NOMO-1 treated with dmso at 0.1 percent for 144 hours (cell line): ENCODE measurements at regions not wholly inside any gene's neighbourhood (a gene's known extent, or its start where the extent isn't known, plus 50 kb on each side); places are given as distances from the start of the nearest gene placed in this dataset.

Source experiments
- DNase-seq: peaks from one replicate; lab custom pipeline; 2025; ENCODE audit not compliant: unreplicated experiment; lab: John Stamatoyannopoulos, UW

DNA sequence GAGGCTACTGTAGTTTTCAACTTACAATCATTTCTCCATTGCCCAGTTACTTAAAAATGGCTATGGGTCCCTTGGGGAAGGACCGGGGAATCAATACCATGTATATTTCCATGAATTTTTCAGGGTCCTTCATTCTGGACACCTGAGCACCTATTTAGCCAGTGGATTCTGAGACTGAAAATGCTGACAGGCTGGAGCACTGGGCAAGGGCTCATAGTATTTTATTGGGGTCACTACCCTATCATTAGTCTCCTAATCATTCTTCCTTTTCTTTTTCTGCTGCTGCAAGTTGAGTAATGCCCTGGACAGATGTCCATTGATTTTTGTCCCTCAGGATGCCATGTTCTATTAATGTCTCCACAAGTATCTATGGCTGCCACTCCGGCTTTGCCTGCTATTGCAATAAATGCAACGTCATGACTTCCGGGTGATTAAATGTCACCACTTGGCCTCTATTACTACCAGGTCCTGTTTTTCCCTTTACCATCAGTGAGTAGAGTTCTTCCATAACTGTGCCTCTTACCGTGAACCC lies 279.3 kb upstream of the FBXL7 start:
- no peak for DNase-seq

DNA sequence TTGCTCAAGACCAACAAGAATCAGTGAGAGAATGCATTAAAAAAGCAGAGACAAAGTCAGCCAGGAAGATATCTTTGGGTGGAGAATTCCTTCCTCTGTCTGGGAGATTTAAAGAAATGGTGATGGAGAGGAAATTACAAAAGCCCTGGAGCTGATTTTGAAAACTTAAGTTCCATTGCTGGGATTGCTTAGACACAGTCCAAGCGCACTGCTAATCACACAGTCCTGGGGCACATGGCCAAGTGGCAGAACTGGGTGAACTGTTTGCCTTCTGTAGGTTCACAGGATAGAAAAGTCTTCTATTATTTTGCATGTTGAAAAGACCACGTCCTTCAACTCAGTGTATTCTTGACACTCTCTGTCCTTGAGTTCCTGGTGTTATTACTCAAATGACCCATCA lies 284.9 kb upstream of the FBXL7 start:
- DNase-seq: no peak

DNA sequence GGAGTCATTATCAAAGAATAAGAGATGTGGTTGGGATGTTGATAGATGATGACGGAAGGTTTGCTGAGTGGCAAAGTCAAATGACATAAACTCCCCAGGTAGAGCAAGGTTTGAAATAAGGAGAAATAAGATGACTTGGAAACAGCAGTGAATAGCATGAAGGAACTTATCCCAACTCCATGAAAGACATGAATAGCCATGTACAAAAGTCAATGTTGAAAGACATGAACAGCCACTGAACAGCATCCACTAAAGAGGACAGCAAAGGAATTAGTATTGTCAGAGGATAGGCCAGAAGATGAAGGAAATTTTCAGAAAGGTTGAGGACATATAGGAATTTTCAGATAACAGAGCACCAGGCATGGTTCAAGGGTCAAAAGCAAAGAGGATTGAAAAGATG lies 286.0 kb upstream of the FBXL7 start:
- DNase-seq: no peak

DNA sequence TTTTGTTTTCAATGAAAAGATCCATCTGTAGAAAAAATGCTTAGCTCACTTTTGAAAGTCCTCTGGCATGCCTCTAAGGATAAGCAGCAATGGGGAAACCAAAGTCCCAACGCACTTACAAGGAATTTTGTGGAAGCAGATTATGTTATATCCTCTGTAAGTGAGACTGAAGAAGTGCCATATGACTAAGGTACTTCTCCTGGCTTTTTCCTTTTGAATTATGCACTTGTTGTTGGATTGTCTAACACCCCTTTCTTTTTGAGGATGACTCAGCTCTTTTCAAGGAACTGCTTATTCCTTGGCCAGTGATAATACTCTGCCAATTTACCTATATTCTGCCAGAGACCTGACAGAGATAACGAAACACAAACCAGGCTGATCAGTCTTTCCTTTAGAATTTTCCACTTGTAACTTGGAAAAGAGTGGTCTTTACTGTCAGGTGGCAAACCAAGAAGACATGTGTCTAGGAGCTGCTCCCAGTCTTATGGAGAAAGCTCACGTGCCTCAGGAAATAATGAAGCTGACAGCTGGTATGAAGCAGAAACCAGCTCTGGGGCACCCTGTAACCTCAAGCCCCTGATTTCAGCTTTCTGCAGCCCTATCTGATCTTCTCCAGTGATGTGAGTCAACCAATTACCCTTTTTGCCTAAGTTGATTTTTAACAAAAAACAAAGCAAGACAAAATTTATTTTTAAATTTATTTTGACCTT lies 290.8 kb upstream of the FBXL7 start:
- DNase-seq: no peak

DNA sequence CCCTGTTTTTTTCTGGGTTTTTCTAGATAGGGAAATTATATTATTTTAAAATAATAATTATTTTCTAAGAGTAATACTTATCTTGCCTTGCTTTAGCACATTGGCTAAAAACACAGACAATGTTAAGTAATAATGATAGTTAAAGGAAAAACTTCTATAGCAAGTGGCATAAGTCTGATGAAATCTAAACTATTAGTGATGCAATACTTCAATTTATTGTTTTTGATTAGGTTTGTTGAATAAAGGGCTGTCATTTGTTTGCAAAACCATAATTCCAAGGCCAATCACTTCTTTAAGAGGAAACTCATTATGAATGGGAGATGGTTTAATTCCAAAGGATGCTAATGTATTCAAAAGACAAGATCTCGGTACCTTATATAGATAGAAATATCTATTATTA lies 293.8 kb upstream of the FBXL7 start:
- DNase-seq: no peak

DNA sequence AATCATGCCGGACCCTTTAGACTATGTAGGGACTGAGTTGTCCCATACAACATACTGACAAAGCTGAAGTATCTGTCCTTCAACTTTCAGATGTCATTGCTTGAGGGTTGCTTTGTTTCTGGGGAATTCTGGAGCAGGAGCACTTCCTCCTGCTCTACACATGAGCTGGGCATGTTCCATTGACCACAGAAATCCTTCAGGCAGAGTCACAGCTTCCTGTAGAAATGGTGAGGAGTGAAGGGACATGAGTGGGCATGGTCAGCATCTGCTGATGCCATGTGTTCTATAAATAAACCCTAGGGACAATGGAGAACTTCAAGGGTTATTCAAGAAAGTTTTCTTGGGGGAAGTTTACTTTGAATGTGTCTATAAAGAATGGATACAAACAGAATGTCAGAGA lies 296.6 kb upstream of the FBXL7 start:
- no peak for DNase-seq

DNA sequence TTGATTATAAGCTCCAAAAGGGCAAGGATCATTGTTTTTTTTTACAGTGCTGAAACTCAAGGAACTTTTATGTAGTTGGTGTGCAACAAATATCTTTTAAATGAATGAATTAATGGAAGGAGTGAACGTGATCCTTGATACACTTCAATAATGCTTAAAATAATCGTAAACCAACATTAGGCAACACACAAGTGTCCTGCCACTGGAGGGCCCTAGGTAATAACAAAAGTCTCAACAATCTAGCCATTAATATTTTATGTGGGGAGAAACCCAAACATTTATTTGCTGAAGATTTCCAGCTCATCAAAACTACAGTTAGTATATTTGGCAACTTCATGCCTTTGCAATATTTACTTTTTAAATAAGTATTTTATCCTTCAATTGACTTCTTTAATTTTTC lies 309.0 kb upstream of the FBXL7 start:
- no peak for DNase-seq

DNA sequence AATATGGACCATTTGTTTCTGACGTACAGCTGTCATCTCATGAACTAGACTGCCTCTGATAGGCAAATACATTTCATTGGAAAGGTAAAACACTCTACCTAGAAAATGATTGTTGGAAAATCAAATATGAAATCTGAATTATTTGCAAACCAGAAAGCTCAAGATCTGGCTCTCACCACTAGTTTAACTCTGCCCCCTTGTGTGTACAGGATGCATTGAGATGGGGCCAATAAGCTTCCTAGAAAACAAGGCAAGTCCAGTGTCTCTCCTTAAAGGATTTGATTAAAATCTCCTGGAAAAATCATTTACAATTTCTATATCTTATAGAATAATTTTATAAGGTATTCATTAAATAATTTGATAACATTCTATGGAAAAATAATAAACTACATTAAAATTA lies 311.9 kb upstream of the ANKH start:
- DNase-seq: no peak

DNA sequence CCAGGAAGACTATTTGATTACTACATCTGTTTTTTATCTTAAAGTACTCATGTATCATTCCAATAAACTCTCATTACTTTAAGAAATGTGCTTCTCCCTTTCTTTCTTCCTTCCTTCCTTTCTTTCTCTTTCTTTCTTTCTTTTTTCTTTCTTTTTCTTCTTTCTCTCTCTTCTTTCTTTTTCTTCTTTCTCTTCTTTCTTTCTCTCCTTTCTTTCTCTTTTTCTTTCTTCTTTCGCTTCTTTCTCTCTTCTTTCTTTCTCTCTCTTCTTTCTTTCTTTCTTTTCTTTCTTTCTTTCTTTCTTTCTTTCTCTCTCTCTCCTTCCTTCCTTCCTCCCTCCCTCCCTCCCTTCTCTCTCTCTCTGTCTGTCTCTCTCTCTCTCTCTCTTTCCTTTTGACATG lies 298.6 kb upstream of the ANKH start:
- DNase-seq: no peak

DNA sequence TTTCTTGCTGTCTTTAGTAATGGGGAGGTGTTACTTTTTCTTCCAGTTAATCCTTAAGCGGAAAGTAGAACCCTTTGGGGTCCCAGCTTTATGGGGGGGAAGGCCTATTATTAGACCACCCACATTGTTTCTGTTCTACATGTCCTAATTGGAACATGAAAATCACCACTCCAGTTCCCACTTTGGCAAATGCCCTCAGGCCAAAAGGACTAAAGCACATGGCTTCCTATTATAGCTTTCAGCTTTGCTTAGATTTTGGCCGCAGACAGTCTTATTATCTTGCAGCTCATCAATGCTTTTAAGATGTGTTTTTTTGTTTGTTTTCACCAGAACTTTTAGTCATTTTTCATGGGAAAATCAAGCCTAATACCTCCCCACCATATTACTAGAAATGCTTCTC lies 296.8 kb upstream of the ANKH start:
- no peak for DNase-seq

DNA sequence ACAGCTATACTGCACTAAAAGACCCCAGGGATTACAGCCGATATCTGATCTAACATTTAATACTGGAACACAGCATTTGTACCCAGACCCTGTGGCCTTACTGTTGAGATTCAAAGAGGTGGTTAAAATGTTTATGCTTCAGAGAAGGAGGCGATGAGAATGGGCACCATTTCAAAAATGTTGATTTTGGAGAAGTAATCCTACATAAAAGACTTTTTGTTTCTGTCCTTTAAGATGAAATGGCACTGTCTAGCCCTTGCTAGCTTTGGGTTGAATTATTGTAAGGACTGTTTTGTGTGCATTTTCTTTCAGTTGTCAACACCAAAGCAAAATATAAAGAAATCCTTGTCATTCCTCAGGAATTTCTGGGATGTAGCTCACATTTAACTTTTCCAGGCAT lies 288.5 kb upstream of the ANKH start:
- DNase-seq: no peak

DNA sequence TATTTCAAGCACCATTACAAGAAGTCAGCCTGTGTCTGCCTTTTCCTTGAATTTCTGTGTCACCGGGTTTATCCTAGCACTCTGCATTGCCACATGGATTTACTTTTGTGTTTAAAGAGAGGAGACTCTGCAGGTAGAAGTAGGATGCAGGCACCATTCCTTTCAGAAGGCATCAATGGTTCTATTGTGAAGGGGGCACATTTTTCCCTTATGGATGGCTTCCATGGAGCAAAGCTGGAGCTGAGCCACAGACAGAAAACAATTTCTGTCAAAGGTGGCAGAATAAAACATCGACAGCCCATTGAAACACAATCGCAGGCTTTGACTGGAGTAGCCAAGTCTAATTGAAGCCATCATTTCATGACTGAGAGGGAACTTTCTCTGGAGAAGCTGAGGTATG lies 288.0 kb upstream of the ANKH start:
- no peak for DNase-seq

DNA sequence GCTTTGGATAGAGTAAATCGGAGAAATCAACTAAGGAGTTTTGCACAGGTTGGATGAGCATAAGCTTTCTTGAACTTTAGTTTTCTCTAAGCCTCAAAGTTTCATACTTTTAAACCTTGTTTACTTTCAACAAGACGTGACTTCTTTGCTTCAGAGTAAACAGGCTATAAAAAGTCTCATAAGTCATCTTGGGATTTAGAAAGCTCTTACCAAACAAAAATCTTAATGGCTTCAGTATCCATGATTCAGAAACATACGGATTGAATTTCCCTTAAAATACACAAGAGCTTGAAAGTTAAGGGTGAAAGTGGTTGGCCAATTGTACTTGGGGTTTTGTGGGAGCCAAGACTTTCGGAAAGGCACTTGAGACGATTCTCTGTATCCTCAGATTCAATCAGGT lies 270.9 kb upstream of the ANKH start:
- no peak for DNase-seq

DNA sequence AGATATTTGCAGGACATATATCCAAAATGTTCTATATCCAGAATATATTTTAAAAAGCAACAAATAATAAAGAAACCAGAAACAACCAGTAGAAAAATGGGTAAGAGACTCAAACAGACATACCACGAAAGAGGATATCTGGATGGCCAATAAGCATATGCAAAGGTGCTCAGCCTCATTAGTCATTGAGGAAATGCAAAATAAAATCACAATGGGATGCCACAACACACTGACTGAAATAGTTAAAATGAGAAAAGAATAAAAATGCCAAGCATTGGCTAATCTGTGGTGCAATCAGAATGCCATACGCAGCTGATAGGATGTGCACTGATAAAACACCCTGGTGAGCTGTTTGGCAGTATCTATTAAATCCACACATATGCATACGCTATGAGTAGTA lies 265.8 kb upstream of the ANKH start:
- no peak for DNase-seq

DNA sequence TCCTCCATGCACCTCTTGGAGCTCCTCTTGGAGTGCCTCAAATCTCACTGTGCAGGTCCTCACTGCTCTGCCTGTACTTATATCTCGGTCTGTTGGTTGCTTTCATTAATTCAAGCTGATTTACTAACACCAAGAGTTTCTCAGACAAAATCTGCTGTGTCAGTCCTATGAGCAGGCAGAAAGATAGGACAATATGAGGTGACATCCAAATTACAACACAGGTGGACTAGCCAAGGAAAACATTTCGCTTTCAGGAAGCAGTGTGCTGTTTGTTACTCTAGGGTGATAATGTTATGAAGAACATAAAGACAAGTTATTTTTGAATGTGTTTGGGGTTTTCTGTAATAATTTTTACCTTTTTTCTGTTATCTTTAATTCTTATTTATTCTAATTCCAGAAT lies 264.1 kb upstream of the ANKH start:
- no peak for DNase-seq

DNA sequence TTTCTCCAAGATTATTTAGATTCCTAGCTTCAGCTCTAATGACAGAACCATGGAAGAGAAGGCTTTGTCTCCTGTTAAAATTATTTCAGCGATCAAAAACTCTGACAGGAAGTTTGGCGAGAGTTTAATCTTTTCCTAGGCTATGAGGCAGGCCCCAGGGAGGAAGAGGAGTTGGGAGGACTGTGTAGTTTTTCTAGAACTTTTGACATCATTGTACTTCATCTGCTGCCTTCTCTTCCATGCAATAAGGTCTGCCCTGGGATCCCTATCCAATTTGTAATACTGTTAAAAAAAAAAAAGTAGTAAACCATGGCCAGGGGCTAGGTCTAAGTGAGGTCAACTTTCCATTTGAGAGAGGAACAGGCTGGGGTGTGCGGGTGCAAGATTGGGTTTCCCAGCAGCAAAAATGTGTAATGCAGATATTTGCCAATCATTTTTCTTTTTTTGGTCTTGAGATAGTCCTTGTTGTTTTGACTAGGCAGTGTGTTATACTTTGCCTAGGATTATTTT lies 261.9 kb upstream of the ANKH start:
- no peak for DNase-seq

DNA sequence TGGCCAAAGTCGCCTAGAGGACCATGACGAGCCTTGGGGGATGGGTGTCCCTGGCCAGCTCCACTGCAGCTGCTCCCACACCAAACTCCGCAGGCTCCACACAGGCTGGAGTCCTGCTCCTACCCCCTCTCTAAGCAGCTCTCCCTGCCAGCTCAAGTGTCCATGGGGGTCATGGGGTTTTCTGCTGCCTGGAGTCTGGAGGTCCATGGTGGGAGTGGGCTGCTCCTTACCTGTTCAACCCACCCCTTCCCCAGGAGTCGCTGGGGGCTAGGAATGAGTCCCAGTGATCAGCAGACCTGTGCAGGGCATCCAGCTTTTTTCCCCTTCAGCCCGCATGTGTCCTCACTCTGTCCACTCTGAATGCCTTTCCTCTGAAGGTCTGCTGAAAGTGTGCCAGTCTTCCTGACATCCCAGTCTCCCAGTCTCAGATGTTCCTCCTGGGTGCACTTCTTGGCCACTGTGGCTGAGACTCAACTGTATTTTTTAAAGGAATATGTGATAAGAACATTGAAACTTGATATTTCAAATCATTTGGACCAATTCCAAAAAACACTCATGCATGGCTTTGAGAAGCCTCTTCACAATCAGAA lies 261.3 kb upstream of the ANKH start:
- no peak for DNase-seq

DNA sequence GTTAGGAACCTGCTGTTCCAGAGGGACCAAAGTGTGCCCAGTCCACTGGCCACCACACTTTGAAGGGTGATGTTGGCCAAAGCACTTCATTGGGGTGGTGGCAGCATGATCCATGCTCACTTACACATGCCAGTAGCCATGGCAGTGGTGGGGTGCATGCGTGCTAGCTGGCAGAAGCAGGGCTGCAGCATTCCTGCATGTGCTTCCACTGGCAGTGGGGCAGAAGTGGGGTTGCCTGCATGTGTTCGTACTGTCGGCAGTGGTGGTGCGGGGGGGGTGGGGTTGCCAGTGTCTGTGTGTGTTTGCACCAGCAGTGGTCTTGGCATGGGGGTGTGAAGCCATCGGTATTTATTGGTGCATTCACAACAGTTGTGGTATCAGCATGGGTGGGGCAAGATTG lies 260.3 kb upstream of the ANKH start:
- DNase-seq: no peak

DNA sequence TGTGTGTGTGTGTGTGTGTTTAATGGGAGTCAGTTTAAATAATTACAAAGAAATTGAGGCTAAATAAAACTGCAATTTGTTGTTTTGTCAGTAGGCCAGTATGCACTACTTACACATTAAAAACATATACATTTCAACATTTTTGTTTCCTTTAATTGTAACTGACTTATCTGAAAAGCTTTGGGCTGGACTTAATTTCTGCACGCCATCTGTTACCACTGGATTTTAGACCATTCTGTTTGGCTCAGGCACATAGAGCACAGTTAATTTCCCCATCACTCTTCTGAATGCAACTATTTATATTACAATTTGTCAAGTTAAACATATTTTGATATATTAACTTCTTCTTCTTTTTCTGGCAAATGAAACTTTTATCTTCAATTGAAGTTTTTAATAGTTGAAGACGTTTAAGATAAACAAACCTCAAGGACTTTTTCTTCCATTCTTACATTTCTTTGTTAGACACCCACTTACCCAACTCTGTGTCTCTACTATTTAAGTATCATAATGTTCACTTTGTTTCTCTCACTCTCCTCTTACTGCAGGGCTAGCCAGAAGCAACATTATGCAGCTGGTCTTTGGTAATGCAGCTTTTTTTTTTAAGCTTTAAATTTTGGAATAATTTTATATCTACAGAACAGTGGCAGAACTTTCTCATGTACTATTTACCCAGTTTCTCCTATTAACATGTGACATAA lies 253.4 kb upstream of the ANKH start:
- no peak for DNase-seq

DNA sequence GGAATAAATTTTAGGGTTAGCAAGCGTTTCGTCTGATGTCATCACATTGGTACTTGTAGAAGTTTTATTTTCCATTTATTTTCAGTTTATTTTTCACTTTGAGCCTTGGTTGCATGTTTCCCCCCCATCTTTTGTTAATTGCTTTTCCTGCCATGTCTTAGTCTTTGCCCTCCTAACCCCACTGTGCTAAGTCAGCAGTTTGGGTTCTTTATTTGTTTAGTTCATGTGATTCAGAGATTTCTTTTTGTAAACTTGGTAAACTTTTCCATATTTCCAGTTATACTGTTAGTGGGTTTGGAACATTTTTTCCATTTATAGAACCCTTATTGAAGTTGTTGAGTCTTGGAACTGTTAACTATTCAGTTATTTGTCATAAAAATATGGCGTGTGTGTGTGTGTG lies 252.9 kb upstream of the ANKH start:
- no peak for DNase-seq

DNA sequence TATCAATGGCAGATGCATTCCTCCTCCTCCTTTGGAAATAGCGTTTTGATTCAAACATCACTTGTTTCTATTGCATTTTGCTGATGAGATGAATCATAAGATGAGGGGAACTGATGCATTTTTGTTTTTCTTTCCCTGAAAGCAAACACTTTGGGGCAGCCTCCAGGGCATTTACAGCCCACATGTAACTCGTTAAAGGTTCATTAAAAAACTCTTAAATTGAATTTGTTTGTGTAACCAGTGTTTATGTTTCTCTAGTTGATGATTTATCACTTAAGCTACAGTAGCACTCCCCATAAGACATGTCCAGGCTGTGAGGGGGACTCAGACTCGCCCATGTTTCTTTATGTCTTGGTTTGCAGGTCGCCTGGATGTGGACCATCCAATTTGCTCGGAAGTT lies 246.1 kb upstream of the ANKH start:
- DNase-seq: no peak

DNA sequence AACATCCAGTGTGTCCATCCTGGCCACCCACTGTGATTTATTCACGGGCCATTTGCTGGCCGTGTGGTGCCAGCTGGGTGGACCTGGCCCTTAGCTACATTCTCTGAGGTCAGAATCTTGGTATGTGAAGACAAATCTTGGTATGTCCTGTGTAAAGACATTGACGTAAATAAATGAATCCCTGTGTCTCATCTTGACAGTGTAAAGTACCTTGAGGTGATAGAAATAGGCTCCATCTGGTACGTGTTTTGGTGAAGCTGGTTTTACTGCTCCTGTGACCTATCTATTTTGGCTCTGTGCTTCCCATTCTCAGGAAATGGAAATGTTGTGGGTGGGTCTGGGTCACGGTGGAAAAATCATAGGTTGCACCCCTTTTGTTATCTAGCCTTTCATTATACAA lies 245.4 kb upstream of the ANKH start:
- DNase-seq: no peak
